Thyroid gland (tissue), 4 donors: ENCODE measurements at regions not wholly inside any gene's neighbourhood (a gene's known extent, or its start where the extent isn't known, plus 50 kb on each side); places are given as distances from the start of the nearest gene placed in this dataset.

Experiments used
- DNase-seq, 2 donors: peaks; one replicate each; pipeline ENCODE4 v3.0.0-alpha.2; 2019
- H3K27ac ChIP-seq, 3 donors: fragments of 200-600 bp; sonication (generic); 1 replicate in 2 of 3; 2 replicates in 1 of 3; pipeline ENCODE4 v1.5.1; 2016 to 2019; ENCODE audit warnings: mild to moderate bottlenecking in 1 of 3, moderate library complexity in 1 of 3
- H3K27me3 ChIP-seq: fragments of 200-600 bp; sonication (generic); one replicate; pipeline ENCODE4 v1.5.1; 2019
- H3K36me3 ChIP-seq, 2 donors: fragments of 200-600 bp; sonication (generic); one replicate each; pipeline ENCODE4 v1.5.1; 2016 to 2019
- H3K4me1 ChIP-seq, 2 donors: fragments of 200-600 bp; sonication (generic); one replicate each; pipeline ENCODE4 v1.5.1; 2017 to 2019
- H3K4me3 ChIP-seq, 3 donors: fragments of 200-600 bp; sonication (generic); replicated peaks in 1 of 3; 1 replicate in 2 of 3; 2 replicates in 1 of 3; pipeline ENCODE4 v1.5.1; 2016; ENCODE audit warnings: mild to moderate bottlenecking in 1 of 3
- H3K9me3 ChIP-seq: fragments of 200-600 bp; sonication (generic); one replicate; pipeline ENCODE4 v1.5.1; 2017
- POLR2A ChIP-seq, 2 donors: fragments of 450-650 bp; IDR thresholded peaks; one replicate each; pipeline ENCODE4 v1.6.1; 2017; ENCODE audit warnings: antibody characterized with exemption in 2 of 2, mild to moderate bottlenecking in 2 of 2, moderate library complexity in 1 of 2
- WGBS, 2 donors: methylation state at CpG; one replicate each; pipeline ENCODE4 v1.1.5; 2017; 5-methylcytosine and 5-hydroxymethylcytosine counted together
- intact Hi-C: fragments of 100-400 bp; cut with DNase I; formaldehyde crosslinking; loops from one replicate; pipeline ENCODE4 v1.15.1; 2023
- TF ChIP-seq, protein P1 (sequence below), 6 experiments: fragments of 200-600 bp in 3 of 6; fragments of 450-650 bp in 3 of 6; sonication (generic) in 3 of 6; IDR thresholded peaks; one replicate each; pipeline ENCODE4 v1.5.1; 2016 to 2019; ENCODE audit warnings: antibody characterized with exemption in 6 of 6, mild to moderate bottlenecking in 2 of 6, inconsistent platforms in 1 of 6, moderate library complexity in 1 of 6

GRCh38 chr16:13684819-13685563, 235.0 kb upstream of the ERCC4 start:
- Histone ChIP-seq H3K27me3 (no peaks in the 10 kb centered on the region), H3K9me3 (no peaks in the 10 kb centered on the region)
- intact Hi-C loops, result no loop called here

DNA sequence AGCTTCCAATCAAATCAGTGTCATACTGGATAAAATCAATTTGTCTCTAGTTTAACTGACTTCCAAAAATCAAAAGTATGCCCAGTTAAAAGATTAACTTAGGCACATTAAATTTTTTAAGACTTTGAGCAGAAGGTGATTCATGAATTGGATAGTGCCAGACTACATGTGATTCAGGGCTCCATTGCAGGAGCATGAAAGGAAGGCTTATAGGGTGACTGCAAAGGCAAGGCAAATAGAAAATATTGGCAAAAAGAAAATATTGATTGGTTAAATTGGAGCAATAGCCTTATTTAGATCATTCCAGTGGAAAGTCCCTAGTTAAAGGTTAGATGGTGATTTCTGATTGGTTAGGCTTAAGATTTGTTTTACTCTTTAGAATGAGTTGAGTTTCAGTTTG, 223.9 kb upstream of the ERCC4 start:
- Histone ChIP-seq H3K4me3 (no peak overlapping the region), H3K27me3 (no peaks in the 10 kb centered on the region), H3K9me3 (no peaks in the 10 kb centered on the region), H3K27ac (no peak overlapping the region), H3K4me1 (no peaks in the 10 kb centered on the region), H3K36me3 (no peaks in the 10 kb centered on the region)
- TF ChIP-seq, protein P1, sequence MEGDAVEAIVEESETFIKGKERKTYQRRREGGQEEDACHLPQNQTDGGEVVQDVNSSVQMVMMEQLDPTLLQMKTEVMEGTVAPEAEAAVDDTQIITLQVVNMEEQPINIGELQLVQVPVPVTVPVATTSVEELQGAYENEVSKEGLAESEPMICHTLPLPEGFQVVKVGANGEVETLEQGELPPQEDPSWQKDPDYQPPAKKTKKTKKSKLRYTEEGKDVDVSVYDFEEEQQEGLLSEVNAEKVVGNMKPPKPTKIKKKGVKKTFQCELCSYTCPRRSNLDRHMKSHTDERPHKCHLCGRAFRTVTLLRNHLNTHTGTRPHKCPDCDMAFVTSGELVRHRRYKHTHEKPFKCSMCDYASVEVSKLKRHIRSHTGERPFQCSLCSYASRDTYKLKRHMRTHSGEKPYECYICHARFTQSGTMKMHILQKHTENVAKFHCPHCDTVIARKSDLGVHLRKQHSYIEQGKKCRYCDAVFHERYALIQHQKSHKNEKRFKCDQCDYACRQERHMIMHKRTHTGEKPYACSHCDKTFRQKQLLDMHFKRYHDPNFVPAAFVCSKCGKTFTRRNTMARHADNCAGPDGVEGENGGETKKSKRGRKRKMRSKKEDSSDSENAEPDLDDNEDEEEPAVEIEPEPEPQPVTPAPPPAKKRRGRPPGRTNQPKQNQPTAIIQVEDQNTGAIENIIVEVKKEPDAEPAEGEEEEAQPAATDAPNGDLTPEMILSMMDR (IDR thresholded peaks at IDR 0.05), result no peak
- TF ChIP-seq POLR2A (IDR thresholded peaks at IDR 0.05), result no peak
- DNase-seq, result no peak
- intact Hi-C loops, result no loop called here

More at GRCh38 chr16:13684819-13685563, 235.0 kb upstream of the ERCC4 start:
- no peaks in the 10 kb centered on the region for H3K4me1 ChIP-seq
- H3K27ac ChIP-seq, result no peak overlapping the region
- TF ChIP-seq POLR2A (IDR thresholded peaks at IDR 0.05), result no peak
- TF ChIP-seq, protein P1 (IDR thresholded peaks at IDR 0.05), result no peak
- no peaks in the 10 kb centered on the region for H3K36me3 ChIP-seq
- 61 to 66% methylated on average over 5 of the region's 5 CpGs for WGBS, 2 donors
- no peak overlapping the region for H3K4me3 ChIP-seq
- DNase-seq, result no peak

DNA sequence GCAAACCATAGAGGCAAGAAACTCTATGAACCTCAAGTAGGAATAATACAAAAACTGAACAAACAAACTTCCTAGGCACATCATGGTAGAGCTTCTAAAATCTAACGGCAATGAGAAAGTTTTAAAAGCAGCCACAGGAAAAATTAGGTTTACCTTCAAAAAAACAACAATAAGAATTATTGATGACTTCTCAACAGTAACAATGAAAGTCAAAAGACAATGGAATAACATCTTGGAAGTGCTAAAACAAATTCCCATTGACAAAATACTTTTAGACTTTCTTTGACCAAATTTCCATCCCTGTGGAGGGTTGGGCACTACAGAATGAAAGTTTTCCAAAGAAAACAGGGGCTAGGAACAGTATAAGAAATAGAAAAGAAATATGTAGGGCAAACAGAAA, 222.9 kb upstream of the ERCC4 start:
- no peak for DNase-seq
- H3K27me3 ChIP-seq, result no peaks in the 10 kb centered on the region
- no peaks in the 10 kb centered on the region for H3K4me1 ChIP-seq
- 92 to 95% methylated on average over 1 of the region's 1 CpG for WGBS, 2 donors
- intact Hi-C loops, result no loop called here
- H3K4me3 ChIP-seq, result no peak overlapping the region
- TF ChIP-seq, protein P1 (IDR thresholded peaks at IDR 0.05), result no peak
- no peak for TF ChIP-seq POLR2A (IDR thresholded peaks at IDR 0.05)
- no peaks in the 10 kb centered on the region for H3K36me3 ChIP-seq
- no peaks in the 10 kb centered on the region for H3K9me3 ChIP-seq
- H3K27ac ChIP-seq, result no peak overlapping the region

DNA sequence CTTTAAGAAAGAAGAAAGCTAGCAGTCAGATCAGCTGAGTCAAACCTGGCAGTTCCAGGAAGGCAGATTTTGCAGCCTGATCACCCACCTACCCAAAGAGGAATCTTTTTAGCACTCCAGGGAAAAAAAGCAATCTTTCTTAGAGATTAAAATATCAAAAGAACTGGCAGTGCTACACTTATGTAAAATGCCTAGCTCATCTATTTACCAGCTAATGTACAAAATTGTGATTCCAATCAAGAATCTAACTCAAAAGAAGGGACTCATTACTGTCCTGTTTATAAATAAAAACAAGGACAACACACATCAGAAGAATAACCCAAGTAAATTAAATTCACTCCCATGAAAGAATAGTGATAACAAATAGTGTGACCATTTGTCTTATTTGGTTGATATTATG, 222.4 kb upstream of the ERCC4 start:
- no peak for DNase-seq
- H3K9me3 ChIP-seq, result no peaks in the 10 kb centered on the region
- TF ChIP-seq POLR2A (IDR thresholded peaks at IDR 0.05), result no peak
- TF ChIP-seq, protein P1 (IDR thresholded peaks at IDR 0.05), result no peak
- no peak overlapping the region for H3K27ac ChIP-seq
- no peaks in the 10 kb centered on the region for H3K36me3 ChIP-seq
- H3K4me1 ChIP-seq, result no peaks in the 10 kb centered on the region
- no peak overlapping the region for H3K4me3 ChIP-seq
- intact Hi-C loops, result no loop called here
- no peaks in the 10 kb centered on the region for H3K27me3 ChIP-seq

DNA sequence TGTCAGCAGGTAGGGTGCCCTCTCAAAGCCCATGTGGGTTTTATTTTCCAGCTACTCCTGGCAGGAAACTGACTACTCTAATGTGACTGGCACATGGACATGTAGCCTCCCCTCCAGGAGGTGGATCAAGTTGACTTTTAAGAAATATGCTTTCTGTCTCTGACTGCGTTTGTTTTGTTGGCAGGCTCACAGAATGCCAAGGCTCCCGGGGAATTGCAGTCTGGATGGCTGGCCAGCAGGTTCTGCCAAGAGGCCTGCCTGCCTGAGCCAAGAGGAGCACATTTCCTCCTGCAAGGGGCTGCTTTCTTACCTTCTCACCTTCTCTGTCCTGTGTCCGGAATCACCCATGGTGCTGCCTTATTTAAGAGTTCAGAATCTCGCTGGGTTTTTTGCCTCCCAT, 217.3 kb upstream of the ERCC4 start:
- WGBS, 2 donors, result 35 to 41% methylated on average over 4 of the region's 4 CpGs
- intact Hi-C loops, result no loop called here

More for the DNA sequence above, 217.3 kb upstream of the ERCC4 start:
- no peaks in the 10 kb centered on the region for H3K4me1 ChIP-seq
- peak; percentile 29 to 65 for DNase-seq
- H3K9me3 ChIP-seq, result no peaks in the 10 kb centered on the region
- no peaks in the 10 kb centered on the region for H3K27me3 ChIP-seq
- no peak overlapping the region for H3K4me3 ChIP-seq
- no peaks in the 10 kb centered on the region for H3K36me3 ChIP-seq
- TF ChIP-seq, protein P1 (IDR thresholded peaks at IDR 0.05), result no peak
- TF ChIP-seq POLR2A (IDR thresholded peaks at IDR 0.05), result no peak
- no peak overlapping the region for H3K27ac ChIP-seq
